ENCODE measurements at regions not wholly inside any gene's neighbourhood (a gene's known extent, or its start where the extent isn't known, plus 50 kb on each side); places are given as distances from the start of the nearest gene placed in this dataset.

GRCh38 chr10:110404825-110405224, 92.9 kb upstream of the DUSP5 start:
- no peaks in the 10 kb centered on the region for H3K36me3 Mint-ChIP-seq (ENCODE audit: insufficient read depth)
- no peak overlapping the region for H3K4me3 Mint-ChIP-seq
- H3K27me3 Mint-ChIP-seq = no peaks in the 10 kb centered on the region
- DNase-seq (ENCODE audit: low spot score in 2 of 2) (no peak), ATAC-seq (replicated peaks; ENCODE audit: extremely low read depth, poor library complexity, severe bottlenecking) (no peak)
- no peak overlapping the region for H3K27ac Mint-ChIP-seq (ENCODE audit: low read depth)
- no peaks in the 10 kb centered on the region for H3K9me3 Mint-ChIP-seq
- no peaks in the 10 kb centered on the region for H3K4me1 Mint-ChIP-seq

GRCh38 chr10:110405380-110405779, 92.3 kb upstream of the DUSP5 start:
- no peak overlapping the region for H3K27ac Mint-ChIP-seq (ENCODE audit: low read depth)
- H3K4me3 Mint-ChIP-seq = no peak overlapping the region
- H3K27me3 Mint-ChIP-seq = no peaks in the 10 kb centered on the region
- H3K36me3 Mint-ChIP-seq (ENCODE audit: insufficient read depth) = peaks cover 2% of the 10 kb centered on the region
- no peaks in the 10 kb centered on the region for H3K9me3 Mint-ChIP-seq
- ATAC-seq (replicated peaks; ENCODE audit: extremely low read depth, poor library complexity, severe bottlenecking) = no peak
- no peak for DNase-seq (ENCODE audit: low spot score in 2 of 2)
- H3K4me1 Mint-ChIP-seq = no peaks in the 10 kb centered on the region

DNA sequence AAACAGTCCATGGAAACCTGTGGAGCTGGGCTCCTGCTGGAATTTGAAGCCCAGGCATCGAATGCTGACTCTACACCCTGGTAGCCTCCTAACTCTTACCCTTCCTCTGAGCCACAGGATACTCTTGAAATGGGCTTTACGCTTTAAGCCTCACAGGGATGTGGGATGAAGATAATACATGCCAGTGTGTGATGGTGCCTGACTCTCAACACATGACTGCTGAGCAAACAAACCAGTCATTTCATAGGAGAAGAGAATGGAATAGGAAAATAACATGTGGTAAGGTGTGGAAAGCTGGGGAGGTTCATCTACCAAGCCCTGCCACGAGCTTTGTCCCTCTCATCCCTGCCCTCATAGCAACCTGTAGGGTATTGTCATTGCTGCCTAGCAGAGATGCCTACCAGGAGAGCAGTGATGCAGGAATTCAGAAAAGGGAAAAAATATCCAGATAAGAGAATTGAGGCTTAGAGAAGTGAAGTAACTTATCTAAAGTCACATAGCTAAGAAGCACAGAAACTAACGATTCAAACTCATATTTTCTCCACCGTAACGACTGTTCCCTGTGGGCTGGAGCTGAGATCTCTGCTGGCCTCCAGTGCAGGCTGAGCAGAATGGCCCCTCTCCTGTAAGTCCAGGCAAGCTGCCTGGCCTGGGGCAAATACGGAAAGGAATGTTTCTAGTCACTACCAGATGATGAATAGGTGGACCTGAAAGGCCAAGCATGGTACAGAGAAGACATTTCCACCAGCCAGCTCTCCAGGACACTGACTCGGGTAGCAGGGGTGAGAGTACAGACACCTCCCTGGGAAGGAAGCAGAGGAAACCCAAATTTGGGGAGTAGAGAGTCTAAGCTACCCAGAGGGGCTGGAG, 90.2 kb upstream of the DUSP5 start:
- H3K4me1 Mint-ChIP-seq = peaks cover 5% of the 10 kb centered on the region

GRCh38 chr10:110408203-110408871, 89.4 kb upstream of the DUSP5 start:
- no peak for DNase-seq (ENCODE audit: low spot score in 2 of 2)
- Mint-ChIP-seq H3K4me3 (no peak overlapping the region), H3K27me3 (no peaks in the 10 kb centered on the region), H3K36me3 (ENCODE audit: insufficient read depth) (peaks cover 2% of the 10 kb centered on the region), H3K9me3 (no peaks in the 10 kb centered on the region), H3K4me1 (peaks cover 13% of the 10 kb centered on the region), H3K27ac (ENCODE audit: low read depth) (no peak overlapping the region)
- no peak for ATAC-seq (replicated peaks; ENCODE audit: extremely low read depth, poor library complexity, severe bottlenecking)

More for the DNA sequence above, 90.2 kb upstream of the DUSP5 start:
- no peaks in the 10 kb centered on the region for H3K27me3 Mint-ChIP-seq
- H3K9me3 Mint-ChIP-seq = no peaks in the 10 kb centered on the region
- DNase-seq (ENCODE audit: low spot score in 2 of 2) = no peak
- no peak overlapping the region for H3K4me3 Mint-ChIP-seq
- no peak overlapping the region for H3K27ac Mint-ChIP-seq (ENCODE audit: low read depth)
- ATAC-seq (replicated peaks; ENCODE audit: extremely low read depth, poor library complexity, severe bottlenecking) = no peak
- H3K36me3 Mint-ChIP-seq (ENCODE audit: insufficient read depth) = peaks cover 2% of the 10 kb centered on the region

- Mint-ChIP-seq H3K36me3 (ENCODE audit: insufficient read depth) (peaks cover 2% of the 10 kb centered on the region), H3K27me3 (no peaks in the 10 kb centered on the region), H3K27ac (ENCODE audit: low read depth) (no peak overlapping the region), H3K4me1 (peaks cover 19% of the 10 kb centered on the region), H3K9me3 (no peaks in the 10 kb centered on the region), H3K4me3 (no peak overlapping the region)
- DNase-seq (ENCODE audit: low spot score in 2 of 2) (no peak), ATAC-seq (replicated peaks; ENCODE audit: extremely low read depth, poor library complexity, severe bottlenecking) (no peak)
Measured at GRCh38 chr10:110408943-110409342, 88.8 kb upstream of the DUSP5 start.

- Mint-ChIP-seq H3K36me3 (ENCODE audit: insufficient read depth) (peaks cover 3% of the 10 kb centered on the region), H3K4me3 (no peak overlapping the region), H3K4me1 (peaks cover 24% of the 10 kb centered on the region), H3K9me3 (no peaks in the 10 kb centered on the region), H3K27ac (ENCODE audit: low read depth) (no peak overlapping the region), H3K27me3 (no peaks in the 10 kb centered on the region)
- ATAC-seq (replicated peaks; ENCODE audit: extremely low read depth, poor library complexity, severe bottlenecking) = no peak
- DNase-seq (ENCODE audit: low spot score in 2 of 2) = no peak
Measured at GRCh38 chr10:110409488-110409887, 88.2 kb upstream of the DUSP5 start.

GRCh38 chr10:110409926-110410325, 87.8 kb upstream of the DUSP5 start:
- no peak overlapping the region for H3K27ac Mint-ChIP-seq (ENCODE audit: low read depth)
- ATAC-seq (replicated peaks; ENCODE audit: extremely low read depth, poor library complexity, severe bottlenecking) (no peak), DNase-seq (ENCODE audit: low spot score in 2 of 2) (no peak)
- H3K9me3 Mint-ChIP-seq = no peaks in the 10 kb centered on the region
- peaks cover 6% of the 10 kb centered on the region for H3K36me3 Mint-ChIP-seq (ENCODE audit: insufficient read depth)
- H3K27me3 Mint-ChIP-seq = no peaks in the 10 kb centered on the region
- H3K4me3 Mint-ChIP-seq = no peak overlapping the region
- H3K4me1 Mint-ChIP-seq = peaks cover 29% of the 10 kb centered on the region

DNA sequence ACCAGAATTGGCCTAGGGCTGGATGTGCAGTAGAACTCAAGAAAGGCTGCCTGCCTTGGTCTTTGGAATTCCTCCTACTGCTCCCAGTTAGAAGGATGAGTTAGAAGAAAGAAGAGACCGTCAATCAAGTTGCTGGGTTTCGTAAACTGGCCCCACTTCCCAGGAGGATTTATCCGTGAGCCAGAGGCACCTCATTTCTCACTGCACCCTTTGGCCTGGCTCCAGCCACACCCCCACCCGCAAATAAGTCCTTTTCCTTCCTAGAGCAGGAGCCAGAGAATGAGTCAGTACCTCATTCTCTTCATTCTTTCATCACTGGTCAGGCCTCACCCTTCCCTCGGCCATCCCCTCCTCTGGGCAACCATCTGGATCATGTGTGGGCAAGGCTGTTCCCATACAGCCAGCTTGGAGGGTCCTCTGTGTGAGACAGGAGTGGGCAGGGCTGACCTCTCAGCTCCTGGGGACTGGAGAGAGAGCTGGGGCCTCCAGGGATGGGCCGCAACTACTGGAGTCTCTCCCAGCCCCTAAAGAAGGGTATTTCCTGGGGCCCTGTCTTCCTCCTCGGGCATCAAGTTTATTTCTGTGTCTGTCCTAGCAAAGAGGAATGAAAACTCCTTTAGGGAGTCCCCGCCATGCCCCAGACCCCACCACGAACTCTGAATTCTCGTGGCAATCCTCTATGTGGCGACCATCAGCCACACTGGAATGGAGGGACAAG, 87.2 kb upstream of the DUSP5 start:
- ATAC-seq (replicated peaks; ENCODE audit: extremely low read depth, poor library complexity, severe bottlenecking) = no peak
- no peaks in the 10 kb centered on the region for H3K9me3 Mint-ChIP-seq
- no peaks in the 10 kb centered on the region for H3K27me3 Mint-ChIP-seq
- no peak overlapping the region for H3K4me3 Mint-ChIP-seq
- H3K36me3 Mint-ChIP-seq (ENCODE audit: insufficient read depth) = peaks cover 6% of the 10 kb centered on the region
- peaks cover 34% of the 10 kb centered on the region for H3K4me1 Mint-ChIP-seq
- no peak overlapping the region for H3K27ac Mint-ChIP-seq (ENCODE audit: low read depth)
- DNase-seq (ENCODE audit: low spot score in 2 of 2) = no peak

DNA sequence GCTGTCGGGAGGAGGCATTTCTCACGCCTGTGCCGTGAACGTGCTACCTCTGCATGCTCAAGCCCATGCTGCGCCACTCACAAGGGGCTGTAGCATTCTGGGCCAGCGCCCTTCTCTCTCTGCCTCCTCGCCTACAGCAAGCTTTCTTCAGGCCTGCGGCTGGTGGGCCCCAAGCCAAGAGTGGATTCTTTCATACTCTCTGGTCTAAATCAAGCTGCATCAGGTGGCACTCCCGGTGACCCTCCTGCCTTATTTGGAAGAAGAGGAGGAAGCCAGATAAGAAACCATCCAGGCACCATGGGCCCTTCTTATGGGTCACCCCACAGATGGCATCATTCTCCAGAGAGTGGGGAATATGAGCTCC, 86.7 kb upstream of the DUSP5 start:
- Mint-ChIP-seq H3K4me1 (peaks cover 35% of the 10 kb centered on the region), H3K4me3 (no peak overlapping the region), H3K27me3 (no peaks in the 10 kb centered on the region), H3K9me3 (no peaks in the 10 kb centered on the region), H3K36me3 (ENCODE audit: insufficient read depth) (peaks cover 6% of the 10 kb centered on the region), H3K27ac (ENCODE audit: low read depth) (no peak overlapping the region)
- ATAC-seq (replicated peaks; ENCODE audit: extremely low read depth, poor library complexity, severe bottlenecking) (no peak), DNase-seq (ENCODE audit: low spot score in 2 of 2) (no peak)

GRCh38 chr10:110413049-110413783, 84.5 kb upstream of the DUSP5 start:
- H3K4me1 Mint-ChIP-seq = peaks cover 35% of the 10 kb centered on the region
- H3K36me3 Mint-ChIP-seq (ENCODE audit: insufficient read depth) = peaks cover 6% of the 10 kb centered on the region
- no peaks in the 10 kb centered on the region for H3K9me3 Mint-ChIP-seq
- no peaks in the 10 kb centered on the region for H3K27me3 Mint-ChIP-seq
- ATAC-seq (replicated peaks; ENCODE audit: extremely low read depth, poor library complexity, severe bottlenecking) = no peak
- peak overlapping the region; percentile 90 for H3K27ac Mint-ChIP-seq (ENCODE audit: low read depth)
- no peak for DNase-seq (ENCODE audit: low spot score in 2 of 2)
- H3K4me3 Mint-ChIP-seq = peak overlapping the region; percentile 60

GRCh38 chr10:110413903-110414547, 83.7 kb upstream of the DUSP5 start:
- peak; percentile 4 for ATAC-seq (replicated peaks; ENCODE audit: extremely low read depth, poor library complexity, severe bottlenecking)
- no peaks in the 10 kb centered on the region for H3K27me3 Mint-ChIP-seq
- H3K4me3 Mint-ChIP-seq = peak overlapping the region; percentile 62
- no peak for DNase-seq (ENCODE audit: low spot score in 2 of 2)
- peak overlapping the region; percentile 90 for H3K27ac Mint-ChIP-seq (ENCODE audit: low read depth)
- H3K36me3 Mint-ChIP-seq (ENCODE audit: insufficient read depth) = peaks cover 6% of the 10 kb centered on the region
- H3K4me1 Mint-ChIP-seq = peaks cover 35% of the 10 kb centered on the region
- H3K9me3 Mint-ChIP-seq = no peaks in the 10 kb centered on the region
